GM12878 (cell line): ENCODE measurements at regions not wholly inside any gene's neighbourhood (a gene's known extent, or its start where the extent isn't known, plus 50 kb on each side); places are given as distances from the start of the nearest gene placed in this dataset.

Experiments used
- ATAC-seq: fragments of 200-7000 bp; cut with Tn5 transposase; 3 replicates; pipeline ENCODE4 v1.9.1; 2020; ENCODE audit warnings: mild to moderate bottlenecking, moderate library complexity
- BruUV-seq: library from RNA; stranded (reverse); fragments of 400-500 nt; replicated peaks from 2 replicates; lab custom pipeline; 2021; lab: Mats Ljungman, UMichigan
- CTCF ChIA-PET: fragments of 300-600 bp; sonication (Branson Sonifier 250); formaldehyde crosslinking; extraction: SDS; loops from one replicate; lab custom pipeline; 2021; ENCODE audit warnings: inconsistent platforms; lab: Yijun Ruan, JAX
- POLR2A ChIA-PET: fragments of 350-600 bp; formaldehyde crosslinking; extraction: SDS; loops from one replicate; lab custom pipeline; 2021; ENCODE audit warnings: inconsistent platforms; lab: Charles Lee
- RAD21 ChIA-PET: fragments of 300-600 bp; sonication (Branson Sonifier 250); formaldehyde crosslinking; loops from one replicate; lab custom pipeline; 2023; ENCODE audit warnings: antibody characterized with exemption; ENCODE audit not compliant: unreplicated experiment; lab: Charles Lee
- SMC1A ChIA-PET: fragments of 300-600 bp; sonication (Branson Sonifier 250); formaldehyde crosslinking; loops from one replicate; lab custom pipeline; 2023; ENCODE audit not compliant: unreplicated experiment, uncharacterized antibody; lab: Charles Lee
- DNase-seq: peaks from one replicate; pipeline ENCODE4 v3.0.0-alpha.2; 2011; ENCODE audit warnings: low read depth, low spot score
- FAIRE-seq: peaks from 3 replicates; lab custom pipeline; 2011; peaks lifted over from hg19 to GRCh38; lab: Jason Lieb, UNC
- H2AFZ ChIP-seq: 2 replicates; pipeline ENCODE4 v1.6.0; 2011; ENCODE audit warnings: low read depth, low read length, control low read depth; ENCODE audit not compliant: control insufficient read depth
- H3K27ac ChIP-seq: 2 replicates; pipeline ENCODE4 v1.5.1; 2011; ENCODE audit warnings: control low read depth; ENCODE audit not compliant: control insufficient read depth, insufficient read depth
- H3K27me3 ChIP-seq, 2 experiments: replicated peaks in 1 of 2; 2 replicates each; pipeline versions ENCODE4 v1.6.0 to v1.6.1; 2011; ENCODE audit warnings: low read length in 1 of 2; ENCODE audit not compliant: control insufficient read depth in 2 of 2, insufficient read depth in 2 of 2
- H3K36me3 ChIP-seq, 2 experiments: 2 replicates each; pipeline ENCODE4 v1.5.1; 2011; ENCODE audit warnings: low read length in 1 of 2; ENCODE audit not compliant: control insufficient read depth in 2 of 2, insufficient read depth in 2 of 2
- H3K4me1 ChIP-seq: 2 replicates; pipeline ENCODE4 v1.6.1; 2011; ENCODE audit warnings: mild to moderate bottlenecking, low read length, moderate library complexity, mixed read lengths; ENCODE audit not compliant: control insufficient read depth, insufficient read depth
- H3K4me2 ChIP-seq: 2 replicates; pipeline ENCODE4 v1.6.0; 2011; ENCODE audit warnings: control low read depth; ENCODE audit not compliant: control insufficient read depth, insufficient read depth
- H3K4me3 ChIP-seq: fragments of 200-600 bp; sonication (generic); 2 replicates; pipeline ENCODE4 v1.5.1; 2016
- H3K79me2 ChIP-seq: 2 replicates; pipeline ENCODE4 v1.6.0; 2011; ENCODE audit warnings: low read length; ENCODE audit not compliant: control insufficient read depth, insufficient read depth
- H3K9ac ChIP-seq: 2 replicates; pipeline ENCODE4 v1.8.0; 2011; ENCODE audit warnings: low read length, control low read depth, mixed read lengths; ENCODE audit not compliant: control insufficient read depth, insufficient read depth
- H3K9me3 ChIP-seq: replicated peaks from 3 replicates; pipeline ENCODE4 v1.5.1; 2011; ENCODE audit warnings: mild to moderate bottlenecking, low read length; ENCODE audit not compliant: control insufficient read depth, insufficient read depth
- H4K20me1 ChIP-seq: 2 replicates; pipeline ENCODE4 v1.6.0; 2011; ENCODE audit not compliant: control insufficient read depth, insufficient read depth
- CBX5 ChIP-seq: sonication (generic); IDR thresholded peaks from 2 replicates; pipeline ENCODE4 v1.6.1; 2016; ENCODE audit warnings: low read depth, moderate library complexity, mild to moderate bottlenecking, inconsistent platforms
- IRF4 ChIP-seq: IDR thresholded peaks from 2 replicates; pipeline ENCODE4 v1.6.1; 2011; ENCODE audit warnings: low read depth, low read length
- MLLT1 ChIP-seq: fragments of 450-650 bp; IDR thresholded peaks from 2 replicates; pipeline ENCODE4 v1.6.1; 2016; ENCODE audit warnings: mild to moderate bottlenecking
- MXI1 ChIP-seq: fragments of 150-350 bp; IDR thresholded peaks from 2 replicates; pipeline ENCODE4 v1.6.1; 2011; ENCODE audit warnings: low read depth, mild to moderate bottlenecking, inconsistent platforms, low read length, improper control_type of control experiment
- NBN ChIP-seq: fragments of 450-650 bp; IDR thresholded peaks from 2 replicates; pipeline ENCODE4 v1.6.1; 2016
- PRDM15 ChIP-seq: fragments of 450-650 bp; formaldehyde crosslinking; IDR thresholded peaks from 2 replicates; pipeline ENCODE4 v1.4.0; 2020; ENCODE audit warnings: mild to moderate bottlenecking, moderate library complexity
- SIN3A ChIP-seq: IDR thresholded peaks from 2 replicates; pipeline ENCODE4 v1.6.1; 2012; ENCODE audit warnings: low read depth, low read length, improper control_type of control experiment
- WGBS: methylation state at CpG from one replicate; pipeline ENCODE4 v1.1.6; 2016; ENCODE audit warnings: low lambda C conversion rate; ENCODE audit not compliant: insufficient replicate concordance, insufficient coverage; ENCODE audit errors: missing lambda C conversion rate; 5-methylcytosine and 5-hydroxymethylcytosine counted together
- in situ Hi-C: fragments of 300-500 bp; cut with MboI; formaldehyde crosslinking; loops from 9 replicates; pipeline ENCODE4 v1.14.3; 2018; ENCODE audit warnings: mixed read lengths
- intact Hi-C: fragments of 100-400 bp; cut with micrococcal nuclease; formaldehyde crosslinking; loops from one replicate; pipeline ENCODE4 v1.14.2; 2022; ENCODE audit not compliant: unreplicated experiment

GRCh38 chrX:111608724-111609123, 72.2 kb upstream of the ALG13 start:
- Histone ChIP-seq H3K27ac (no peak overlapping the region), H3K4me3 (no peak overlapping the region), H3K27me3 (no peaks in the 10 kb centered on the region), H3K9ac (no peak overlapping the region), H3K4me2 (no peak overlapping the region), H3K4me1 (no peaks in the 10 kb centered on the region), H2AFZ (no peak overlapping the region), H4K20me1 (no peaks in the 10 kb centered on the region), H3K9me3 (no peaks in the 10 kb centered on the region), H3K79me2 (no peaks in the 10 kb centered on the region), H3K36me3 (no peaks in the 10 kb centered on the region)
- 35% methylated on average over 3 of the region's 3 CpGs for WGBS
- no peak for ATAC-seq
- intact Hi-C loops (no loop called here), in situ Hi-C loops (no loop called here)
- ChIA-PET POLR2A (no interaction called here), RAD21 (no interaction called here), SMC1A (no interaction called here), CTCF (no interaction called here)
- FAIRE-seq: no peak
- no peak for TF ChIP-seq NBN
- no peak for TF ChIP-seq PRDM15
- TF ChIP-seq MLLT1: no peak
- no peak for TF ChIP-seq CBX5
- no peak for TF ChIP-seq MXI1
- no peak for TF ChIP-seq IRF4
- TF ChIP-seq SIN3A: no peak
- BruUV-seq: no TSS peak
- no peak for DNase-seq
